ENCODE measurements at regions not wholly inside any gene's neighbourhood (a gene's known extent, or its start where the extent isn't known, plus 50 kb on each side); places are given as distances from the start of the nearest gene placed in this dataset.

- DNase-seq (ENCODE audit: low spot score) = no peak
Observed at GRCh38 chr13:90402613-90403012, 944.9 kb upstream of the MIR17HG start.

DNA sequence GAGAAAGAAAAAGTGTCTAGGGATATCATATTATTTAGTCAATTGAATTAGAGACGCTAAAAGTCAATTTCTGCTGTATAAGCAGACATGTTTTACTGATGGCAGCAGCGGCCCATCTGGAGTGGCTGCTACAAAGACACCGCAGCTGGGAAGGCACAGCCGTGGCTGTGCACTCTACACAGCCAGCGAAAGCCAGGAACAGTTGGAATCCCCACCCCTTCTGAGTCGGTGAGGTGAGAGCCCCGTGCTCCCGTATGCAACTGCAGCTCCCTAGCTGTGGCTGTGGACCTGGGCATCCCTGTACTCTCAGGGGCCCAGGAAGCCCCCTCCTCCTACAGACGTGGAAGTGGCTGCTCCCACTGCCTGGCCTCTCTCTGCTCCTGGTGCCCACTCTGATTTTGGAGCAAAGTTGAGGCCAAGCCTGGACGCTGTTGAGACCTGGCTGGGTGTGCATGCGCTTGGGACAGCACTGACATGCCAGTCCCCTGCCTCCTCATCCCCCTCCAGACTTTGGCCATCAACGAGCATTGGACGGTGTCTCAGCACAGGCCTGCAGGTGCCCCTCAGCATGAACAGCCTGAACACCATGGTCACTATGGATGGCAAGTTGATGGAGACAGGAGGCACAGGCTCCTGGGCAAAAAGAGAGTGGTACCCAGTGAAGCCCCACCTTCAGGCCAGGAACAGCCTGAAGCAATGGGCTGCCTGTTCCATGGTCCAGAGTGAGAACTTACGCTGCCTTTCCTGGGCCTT, 944.0 kb upstream of the MIR17HG start:
- no peak for DNase-seq (ENCODE audit: low spot score)

DNA sequence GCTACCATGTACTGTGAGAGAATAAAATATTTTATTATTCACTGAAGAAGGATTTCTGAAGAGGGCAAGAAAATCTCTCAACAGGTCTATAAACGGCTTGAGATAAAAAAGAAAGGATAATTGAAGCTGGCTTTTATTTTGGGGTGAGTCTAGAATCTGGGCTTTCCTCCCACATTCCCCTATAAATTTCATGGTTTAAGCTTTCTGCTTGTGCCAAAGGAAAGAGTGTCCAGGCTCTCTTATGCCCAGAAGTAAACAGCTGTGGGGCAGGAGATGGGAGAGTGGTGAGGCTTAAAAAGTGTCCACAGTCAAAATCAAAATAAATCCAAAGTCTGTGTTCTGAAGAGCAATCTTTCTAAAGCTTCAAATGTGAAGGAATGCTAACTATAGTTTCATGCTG, 942.2 kb upstream of the MIR17HG start:
- no peak for DNase-seq (ENCODE audit: low spot score)

GRCh38 chr13:90412980-90413379, 934.5 kb upstream of the MIR17HG start:
- no peak for DNase-seq (ENCODE audit: low spot score)

DNA sequence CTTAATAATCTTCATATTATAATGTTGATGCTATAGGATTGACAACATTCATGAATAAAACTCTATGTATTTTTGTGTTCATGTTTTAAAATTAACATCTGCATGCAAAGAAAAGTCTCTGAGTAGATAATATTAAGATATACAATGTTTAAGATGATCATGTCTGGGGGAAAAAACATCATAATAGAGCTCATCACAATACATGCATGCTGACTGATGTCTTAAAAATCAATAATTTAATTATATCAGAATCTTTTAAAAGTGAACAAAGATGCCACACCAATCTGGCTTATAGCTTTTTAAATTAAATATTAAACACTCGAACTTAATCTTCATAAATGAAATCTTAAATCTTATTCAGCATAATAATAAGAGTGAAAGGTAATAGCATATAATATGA, 933.9 kb upstream of the MIR17HG start:
- no peak for DNase-seq (ENCODE audit: low spot score)

GRCh38 chr13:90414691-90415596, 932.5 kb upstream of the MIR17HG start:
- peak; percentile 54 for DNase-seq (ENCODE audit: low spot score)

DNA sequence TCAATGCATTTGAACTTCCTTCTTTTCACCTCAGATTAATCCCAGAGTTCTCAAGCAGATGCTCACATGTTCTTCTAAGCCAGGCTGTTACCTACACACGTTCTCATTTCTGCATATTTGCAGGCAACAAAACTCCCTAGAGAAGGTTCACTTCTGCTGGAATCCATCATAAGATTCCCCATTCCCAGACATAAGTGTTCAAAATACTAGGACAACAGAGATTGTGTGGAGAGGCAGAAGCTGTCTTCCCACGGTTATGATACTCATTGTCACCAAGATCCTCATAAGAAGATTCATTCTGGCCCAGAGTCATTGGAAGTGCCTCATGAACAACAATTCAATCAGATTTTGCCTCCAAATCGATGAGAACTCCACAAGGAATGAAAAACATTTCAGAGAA, 931.6 kb upstream of the MIR17HG start:
- DNase-seq (ENCODE audit: low spot score) = no peak

DNA sequence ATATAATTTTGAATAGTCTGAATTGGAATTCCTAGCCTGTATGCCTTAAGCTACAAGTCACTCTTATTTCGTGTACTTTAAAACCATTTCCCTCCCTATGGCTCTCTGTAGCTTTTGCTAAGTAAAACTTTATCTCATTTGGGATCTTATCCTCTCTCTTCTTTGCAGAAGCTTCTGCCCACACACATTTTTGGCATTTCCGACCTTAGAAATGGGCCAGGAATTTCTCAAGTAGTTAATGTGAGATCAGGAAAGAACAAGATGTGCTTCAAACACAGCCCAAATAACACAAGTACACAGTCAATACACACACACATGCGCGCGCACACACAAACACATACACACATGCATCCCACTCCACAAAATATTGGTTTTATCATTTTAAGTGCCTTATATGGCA, 931.0 kb upstream of the MIR17HG start:
- peak; percentile 6 for DNase-seq (ENCODE audit: low spot score)

DNA sequence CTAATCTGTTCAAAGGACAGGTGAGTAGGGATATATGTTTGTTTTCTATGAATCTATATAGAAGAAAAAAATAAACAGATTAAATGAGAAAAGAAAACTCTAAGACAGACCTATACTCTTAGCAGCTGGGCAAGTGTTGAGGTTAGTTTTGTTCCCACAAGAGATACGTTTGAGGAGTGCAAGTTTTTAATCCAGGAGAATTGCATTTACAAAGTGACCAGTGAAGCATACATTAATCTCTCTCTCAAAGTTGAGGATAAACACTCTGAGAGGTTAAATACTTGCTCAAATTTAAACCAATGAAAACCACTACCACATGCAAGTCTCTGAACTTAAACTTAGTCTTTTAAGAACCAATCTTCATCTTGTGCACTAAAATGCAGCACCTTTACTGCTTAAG, 930.5 kb upstream of the MIR17HG start:
- no peak for DNase-seq (ENCODE audit: low spot score)

DNA sequence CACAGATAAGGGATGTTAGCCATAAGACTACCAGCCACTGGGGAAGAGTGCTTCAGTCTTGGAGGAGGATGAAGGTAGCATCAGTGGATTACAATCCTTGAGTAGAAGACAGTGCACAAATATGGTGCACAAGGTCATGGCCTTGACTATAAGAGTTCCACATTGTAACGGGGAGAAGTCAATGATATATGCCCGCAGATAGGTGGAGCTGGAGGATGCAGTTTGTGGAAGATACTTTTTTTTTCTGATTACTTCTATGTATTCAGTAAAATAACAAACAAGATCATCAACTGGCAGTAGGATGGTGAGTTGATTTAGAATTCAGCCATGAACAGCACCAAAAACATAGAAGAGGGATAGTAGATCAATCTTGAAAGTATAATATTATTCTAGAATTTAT, 926.8 kb upstream of the MIR17HG start:
- no peak for DNase-seq (ENCODE audit: low spot score)

- DNase-seq (ENCODE audit: low spot score) = no peak
Observed at GRCh38 chr13:90427322-90428272, 919.9 kb upstream of the MIR17HG start.

DNA sequence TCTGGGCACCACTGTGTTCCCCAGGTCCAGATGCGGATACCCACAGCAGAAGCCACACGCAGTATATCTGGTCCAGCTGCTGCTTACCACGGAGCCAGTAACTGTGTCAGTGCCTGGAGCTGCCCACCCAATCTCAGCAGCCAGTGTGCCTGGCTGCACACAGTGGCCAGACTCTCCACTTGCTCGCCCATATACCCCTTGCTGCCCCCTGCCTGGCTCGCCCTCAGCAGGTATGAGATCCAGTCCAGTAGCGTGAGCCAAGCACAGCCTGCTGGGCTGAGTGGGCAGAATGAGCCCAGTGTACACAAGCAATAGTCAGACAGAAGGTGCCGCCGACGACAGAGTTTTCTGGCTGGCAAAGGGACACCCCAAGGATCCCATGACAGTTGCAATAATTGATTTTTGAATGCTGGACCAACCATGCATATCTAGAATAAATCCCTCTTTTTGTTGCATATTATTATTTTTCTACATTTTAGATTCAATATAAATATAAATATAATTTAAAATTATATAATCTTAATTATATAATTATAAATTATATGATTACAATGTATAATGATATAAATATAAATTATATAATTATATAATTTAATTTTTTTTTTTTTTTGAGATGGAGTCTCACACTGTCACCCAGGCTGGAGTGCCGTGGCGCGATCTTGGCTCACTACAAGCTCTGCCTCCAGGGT, 918.8 kb upstream of the MIR17HG start:
- DNase-seq (ENCODE audit: low spot score) = no peak

DNA sequence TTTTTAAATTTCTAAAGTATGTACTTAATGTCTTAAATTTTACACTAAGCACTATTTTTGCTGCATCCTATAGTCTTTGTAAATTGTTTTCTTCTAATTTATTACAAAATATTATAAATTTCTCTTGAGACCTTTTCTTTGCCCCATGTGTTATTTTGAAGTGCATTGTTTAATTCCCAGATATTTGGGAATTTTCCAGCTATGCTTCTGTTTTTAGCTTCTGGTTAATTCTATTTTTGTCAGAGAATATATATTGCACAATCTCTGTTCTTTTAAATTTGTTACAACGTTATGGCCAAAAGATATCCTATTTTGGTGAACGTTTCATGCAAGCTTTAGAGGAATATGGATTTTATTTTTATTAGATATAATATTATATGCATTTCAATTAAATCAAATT, 917.4 kb upstream of the MIR17HG start:
- no peak for DNase-seq (ENCODE audit: low spot score)

DNA sequence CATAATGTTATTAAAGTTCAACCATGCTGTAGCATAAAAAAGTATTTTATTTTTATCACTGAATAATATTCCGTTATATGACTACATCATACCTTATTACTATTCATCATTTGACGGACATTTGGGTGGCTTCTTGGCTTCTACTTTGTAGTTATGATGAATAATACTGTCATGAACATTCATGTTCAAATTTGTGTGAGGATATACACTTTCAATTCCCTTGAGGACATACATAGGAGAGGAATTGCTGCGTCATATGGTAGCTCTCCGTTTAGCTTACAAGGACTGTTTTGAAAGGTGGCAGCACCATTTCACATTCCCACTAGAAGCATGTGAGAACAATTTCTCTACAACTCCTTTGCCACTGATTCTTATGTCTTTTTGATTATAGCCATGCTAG, 910.8 kb upstream of the MIR17HG start:
- DNase-seq (ENCODE audit: low spot score) = no peak

DNA sequence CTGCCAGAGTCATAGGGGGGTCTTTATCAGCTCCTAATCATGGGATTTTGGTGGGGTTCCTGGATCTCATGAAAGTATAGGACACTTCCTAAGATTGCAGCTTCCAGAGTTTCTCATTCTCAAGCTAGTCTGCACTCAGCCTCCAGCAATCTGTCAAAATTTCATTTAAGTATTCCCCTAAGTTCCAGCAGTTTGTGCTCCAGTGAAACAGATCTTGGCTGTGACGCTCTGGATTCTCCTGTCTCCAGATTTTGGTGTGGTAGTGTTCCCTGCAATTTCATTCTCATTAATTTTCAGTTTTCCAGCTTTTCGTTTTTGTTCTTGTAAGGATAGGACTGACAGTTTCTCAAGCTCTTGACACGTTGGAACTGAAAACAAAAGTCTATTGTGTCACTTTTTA, 908.9 kb upstream of the MIR17HG start:
- no peak for DNase-seq (ENCODE audit: low spot score)

- no peak for DNase-seq (ENCODE audit: low spot score)
Observed at GRCh38 chr13:90443268-90443667, 904.2 kb upstream of the MIR17HG start.

GRCh38 chr13:90444232-90444631, 903.3 kb upstream of the MIR17HG start:
- no peak for DNase-seq (ENCODE audit: low spot score)

GRCh38 chr13:90445179-90445578, 902.3 kb upstream of the MIR17HG start:
- DNase-seq (ENCODE audit: low spot score) = peak; percentile 37

- no peak for DNase-seq (ENCODE audit: low spot score)
Observed at GRCh38 chr13:90447034-90447733, 900.3 kb upstream of the MIR17HG start.

DNA sequence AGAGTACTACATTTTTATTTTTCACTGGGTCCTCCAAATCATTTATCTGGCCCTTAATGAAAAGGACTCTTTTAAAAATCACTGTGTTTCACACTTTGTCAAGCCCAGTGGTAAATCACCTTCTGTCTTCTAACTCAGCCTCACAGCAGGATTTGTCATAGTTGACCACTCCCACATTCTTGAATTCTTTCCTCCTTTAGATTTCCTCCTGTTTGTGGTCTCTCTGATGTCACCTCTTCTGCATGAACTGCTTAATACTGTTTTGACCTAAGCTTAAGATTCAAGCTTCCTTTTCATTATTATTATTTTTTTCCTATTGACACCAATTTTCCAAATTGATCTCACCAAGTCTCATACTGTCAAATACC, 899.8 kb upstream of the MIR17HG start:
- DNase-seq (ENCODE audit: low spot score) = no peak

DNA sequence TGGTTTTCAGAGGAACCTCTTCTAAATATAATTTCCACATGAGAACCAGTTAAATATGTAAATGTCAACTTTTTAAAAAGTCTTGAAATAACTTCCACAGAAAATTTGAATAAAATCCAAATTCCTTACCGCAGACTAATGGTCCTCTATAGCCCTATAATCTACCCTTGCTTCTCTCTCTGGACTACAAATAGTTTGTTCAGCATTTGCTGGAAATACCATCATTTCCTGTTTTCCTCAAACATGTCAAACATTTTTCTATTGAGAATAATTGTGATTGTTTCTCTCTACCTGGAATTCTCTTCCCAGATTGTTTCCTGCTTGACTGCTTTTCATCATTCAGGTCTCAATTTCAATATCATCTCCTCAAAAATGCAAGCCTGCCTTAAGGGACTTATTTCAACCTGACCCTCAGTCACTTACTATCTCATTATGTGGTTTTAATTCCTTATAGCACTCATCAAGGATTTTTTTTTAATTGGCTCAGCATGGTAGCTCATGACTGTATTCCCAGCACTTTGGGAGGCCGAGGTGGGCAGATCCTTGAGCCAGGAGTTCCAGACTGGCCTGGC, 898.9 kb upstream of the MIR17HG start:
- DNase-seq (ENCODE audit: low spot score) = no peak

Measured in COLO829 (cell line).